ENCODE measurements at regions not wholly inside any gene's neighbourhood (a gene's known extent, or its start where the extent isn't known, plus 50 kb on each side); places are given as distances from the start of the nearest gene placed in this dataset.
"Not testable (repeated sequence)": the region's sequence is repeated elsewhere in the genome, so short reads cannot be mapped to it uniquely, and the experiment has no call there.

DNA sequence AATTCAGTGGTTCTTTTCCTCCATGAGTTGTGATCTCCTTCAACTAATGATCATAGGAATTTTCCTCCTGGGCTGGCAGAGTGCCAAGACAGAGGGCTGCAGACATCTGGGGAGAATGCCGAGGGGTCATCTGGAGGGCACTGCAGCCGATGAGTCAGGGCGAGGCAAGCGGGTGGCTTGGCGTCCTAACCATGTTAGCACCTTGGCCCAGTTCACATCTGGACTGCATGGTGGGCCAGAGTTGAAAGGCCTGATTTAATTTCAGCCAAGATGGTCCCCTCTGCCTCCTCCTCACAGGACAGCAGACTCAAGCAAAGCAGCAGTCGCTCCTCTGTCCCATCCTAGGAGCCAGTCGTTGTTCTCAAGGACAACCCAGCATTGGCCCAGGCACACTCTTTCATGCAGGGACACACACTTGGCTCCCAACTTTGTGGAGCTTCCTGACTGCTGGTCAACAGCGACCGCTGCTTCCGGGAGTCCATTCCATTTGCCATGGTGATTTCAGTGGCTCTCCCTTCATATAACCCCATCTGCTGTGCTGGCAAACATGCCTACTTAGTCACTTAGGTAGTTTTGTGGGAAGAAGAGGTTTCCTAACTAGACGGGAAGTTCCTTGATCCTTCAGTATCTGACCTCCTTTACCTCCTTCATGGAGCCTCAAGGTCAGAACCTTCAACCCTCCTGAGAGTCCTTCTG lies 161.8 kb downstream of the TTC8 start:
- no peaks in the 10 kb centered on the region for H3K9me3 ChIP-seq (replicated peaks; ENCODE audit: control insufficient read depth, insufficient read depth, low read length)
- FAIRE-seq (no peak), DNase-seq (ENCODE audit: low read depth, low spot score) (no peak)
- H3K27me3 ChIP-seq (ENCODE audit: control insufficient read depth in 2 of 2, insufficient read depth in 2 of 2, low read length in 2 of 2), result no peaks in the 10 kb centered on the region
- no peak overlapping the region for H3K9ac ChIP-seq (replicated peaks; ENCODE audit: extremely low read depth, insufficient read depth, low read length)
- TF ChIP-seq, protein P1, sequence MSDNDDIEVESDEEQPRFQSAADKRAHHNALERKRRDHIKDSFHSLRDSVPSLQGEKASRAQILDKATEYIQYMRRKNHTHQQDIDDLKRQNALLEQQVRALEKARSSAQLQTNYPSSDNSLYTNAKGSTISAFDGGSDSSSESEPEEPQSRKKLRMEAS (IDR thresholded peaks at IDR 0.05; ENCODE audit: insufficient read depth, insufficient read length), result no peak
- TF ChIP-seq FOS (IDR thresholded peaks at IDR 0.05; ENCODE audit: borderline replicate concordance, insufficient read depth, low read length) (no peak), POLR2A (IDR thresholded peaks at IDR 0.05; ENCODE audit: low read depth, low read length) (no peak), GATA2 (IDR thresholded peaks at IDR 0.05; ENCODE audit: insufficient read depth, insufficient read length, low read depth, low read length) (no peak), POLR2AphosphoS5 (IDR thresholded peaks at IDR 0.05; ENCODE audit: insufficient read depth, low read depth, low read length) (no peak), EZH2 (IDR thresholded peaks at IDR 0.05; ENCODE audit: borderline replicate concordance, low read depth, low read length, severe bottlenecking) (no peak)
- H3K79me2 ChIP-seq (ENCODE audit: control insufficient read depth, insufficient read depth, low read length), result no peaks in the 10 kb centered on the region
- no peaks in the 10 kb centered on the region for H3K36me3 ChIP-seq (ENCODE audit: control insufficient read depth in 2 of 2, extremely low read depth in 1 of 2, insufficient read depth in 2 of 2, low read length in 2 of 2)
- BruUV-seq (replicated peaks), result no TSS peak
- ChIA-PET CTCF (no interaction called here), POLR2A (no interaction called here)
- no peak overlapping the region for H2AFZ ChIP-seq (ENCODE audit: low read depth, low read length)
- no peak overlapping the region for H3K27ac ChIP-seq (ENCODE audit: insufficient read depth, low read depth, low read length)
- H3K9me1 ChIP-seq (replicated peaks; ENCODE audit: control insufficient read depth, extremely low read depth, insufficient read depth, low read length), result no peaks in the 10 kb centered on the region
- dilution Hi-C loops (cut with MboI; ENCODE audit: extremely low pct_ligation_motif_present, low sequenced_read_pairs), result no loop called here
- no peaks in the 10 kb centered on the region for H3K4me1 ChIP-seq (ENCODE audit: control insufficient read depth, extremely low read depth, insufficient read depth, low read length)
- H3K4me3 ChIP-seq (replicated peaks in 1 of 3; ENCODE audit: insufficient read depth in 1 of 3, low read depth in 1 of 3, low read length in 3 of 3), result no peak overlapping the region
- H3K4me2 ChIP-seq (ENCODE audit: insufficient read depth, low read length), result no peak overlapping the region
- intact Hi-C loops (cut with micrococcal nuclease), result no loop called here
- H4K20me1 ChIP-seq (replicated peaks; ENCODE audit: control insufficient read depth, extremely low read depth, insufficient read depth, low read length), result no peaks in the 10 kb centered on the region

- H3K9me1 ChIP-seq (replicated peaks; ENCODE audit: control insufficient read depth, extremely low read depth, insufficient read depth, low read length); H3K27ac ChIP-seq (ENCODE audit: insufficient read depth, low read depth, low read length); H3K9me3 ChIP-seq (replicated peaks; ENCODE audit: control insufficient read depth, insufficient read depth, low read length); dilution Hi-C loops (cut with MboI; ENCODE audit: extremely low pct_ligation_motif_present, low sequenced_read_pairs); H3K36me3 ChIP-seq (ENCODE audit: control insufficient read depth in 2 of 2, extremely low read depth in 1 of 2, insufficient read depth in 2 of 2, low read length in 2 of 2); H2AFZ ChIP-seq (ENCODE audit: low read depth, low read length); BruUV-seq (replicated peaks); DNase-seq (ENCODE audit: low read depth, low spot score); intact Hi-C loops (cut with micrococcal nuclease); POLR2A ChIA-PET; H3K79me2 ChIP-seq (ENCODE audit: control insufficient read depth, insufficient read depth, low read length); H3K9ac ChIP-seq (replicated peaks; ENCODE audit: extremely low read depth, insufficient read depth, low read length); H3K27me3 ChIP-seq (ENCODE audit: control insufficient read depth in 2 of 2, insufficient read depth in 2 of 2, low read length in 2 of 2); CTCF ChIA-PET; H3K4me1 ChIP-seq (ENCODE audit: control insufficient read depth, extremely low read depth, insufficient read depth, low read length); FAIRE-seq; H3K4me2 ChIP-seq (ENCODE audit: insufficient read depth, low read length); H3K4me3 ChIP-seq (replicated peaks in 1 of 3; ENCODE audit: insufficient read depth in 1 of 3, low read depth in 1 of 3, low read length in 3 of 3); H4K20me1 ChIP-seq (replicated peaks; ENCODE audit: control insufficient read depth, extremely low read depth, insufficient read depth, low read length): not testable (repeated sequence)
Observed at GRCh38 chr14:88986908-88987307, 162.5 kb downstream of the TTC8 start.

Measured in endothelial cell of umbilical vein (primary cell).